ENCODE measurements at regions not wholly inside any gene's neighbourhood (a gene's known extent, or its start where the extent isn't known, plus 50 kb on each side); places are given as distances from the start of the nearest gene placed in this dataset.

DNA sequence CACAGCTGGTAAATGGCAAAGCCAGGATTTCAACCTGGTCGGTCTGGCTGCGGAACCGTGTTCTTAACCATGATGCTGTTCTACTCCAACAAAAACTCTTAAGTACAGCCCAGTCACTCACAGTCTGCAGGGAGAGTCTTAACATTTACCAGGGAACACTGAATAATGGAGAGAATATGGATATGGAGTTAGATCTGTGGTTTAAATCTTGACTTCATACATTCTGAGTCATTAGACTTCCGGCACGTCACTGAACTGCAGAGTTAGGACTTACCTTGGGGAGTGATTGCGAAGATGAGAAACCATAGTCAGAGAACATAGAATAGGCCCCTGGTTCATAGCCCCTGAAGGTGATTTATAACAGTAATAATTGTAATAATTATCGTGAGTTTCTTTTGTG, 61.7 kb downstream of the ADRA2A start:
- TF ChIP-seq POLR2A (IDR thresholded peaks at IDR 0.05; ENCODE audit: control extremely low read depth in 1 of 2, low read depth in 2 of 2, low read length in 2 of 2) (no peak), POLR2AphosphoS5 (IDR thresholded peaks at IDR 0.05; ENCODE audit: low read depth, low read length) (no peak)

Data from H1 (cell line).